IPS DF 6.9 (cell line): ENCODE measurements at regions not wholly inside any gene's neighbourhood (a gene's known extent, or its start where the extent isn't known, plus 50 kb on each side); places are given as distances from the start of the nearest gene placed in this dataset.

ENCODE experiments used
- DNase-seq: peaks from one replicate; pipeline ENCODE4 v3.0.0-alpha.2; 2013; ENCODE audit warnings: low read depth, low spot score
- H3K27ac ChIP-seq: one replicate; pipeline ENCODE4 v1.5.1; 2013; ENCODE audit warnings: low read length, control low read depth
- H3K27me3 ChIP-seq: 2 replicates; pipeline ENCODE4 v1.6.1; 2013; ENCODE audit warnings: mild to moderate bottlenecking, low read length; ENCODE audit not compliant: control insufficient read depth, insufficient read depth
- H3K36me3 ChIP-seq: 2 replicates; pipeline ENCODE4 v1.6.1; 2013; ENCODE audit warnings: low read length; ENCODE audit not compliant: control insufficient read depth, insufficient read depth
- H3K4me1 ChIP-seq: 2 replicates; pipeline ENCODE4 v1.6.1; 2013; ENCODE audit warnings: low read length; ENCODE audit not compliant: control insufficient read depth, insufficient read depth
- H3K4me3 ChIP-seq: 2 replicates; pipeline ENCODE4 v1.5.1; 2013; ENCODE audit warnings: mild to moderate bottlenecking, low read length
- H3K9me3 ChIP-seq: 2 replicates; pipeline ENCODE4 v1.6.1; 2013; ENCODE audit warnings: low read length, inconsistent platforms; ENCODE audit not compliant: control insufficient read depth, insufficient read depth
- WGBS: extraction: QIAGEN DNeasy Blood & Tissue Kit; methylation state at CpG from one replicate; pipeline ENCODE4 v1.1.7; 2013; ENCODE audit warnings: mixed read lengths, missing lambda C conversion rate; ENCODE audit not compliant: insufficient read length, insufficient coverage; 5-methylcytosine and 5-hydroxymethylcytosine counted together

GRCh38 chr2:38207168-38207567, 131.2 kb upstream of the CYP1B1 start:
- Histone ChIP-seq H3K4me3 (no peak overlapping the region), H3K36me3 (no peaks in the 10 kb centered on the region), H3K4me1 (no peaks in the 10 kb centered on the region), H3K27me3 (no peaks in the 10 kb centered on the region), H3K27ac (no peak overlapping the region), H3K9me3 (peaks cover 1% of the 10 kb centered on the region; the same call in 1 of the 2 replicates)
- no peak for DNase-seq
- no CpG with 5 or more reads among the region's 1 CpG for WGBS

GRCh38 chr2:38203446-38203810, 127.5 kb upstream of the CYP1B1 start:
- H3K4me3 ChIP-seq = no peak overlapping the region
- H3K27me3 ChIP-seq = no peaks in the 10 kb centered on the region
- H3K27ac ChIP-seq = no peak overlapping the region
- H3K36me3 ChIP-seq = no peaks in the 10 kb centered on the region
- no peak for DNase-seq
- no peaks in the 10 kb centered on the region for H3K4me1 ChIP-seq
- peaks cover 1% of the 10 kb centered on the region; the same call in 1 of the 2 replicates for H3K9me3 ChIP-seq
- no CpG with 5 or more reads among the region's 9 CpGs for WGBS

- H3K27ac ChIP-seq = no peak overlapping the region
- no peak for DNase-seq
- WGBS = no CpG with 5 or more reads among the region's 14 CpGs
Observed at GRCh38 chr2:38202713-38203445, 126.9 kb upstream of the CYP1B1 start.

GRCh38 chr2:38201784-38202183, 125.8 kb upstream of the CYP1B1 start:
- Histone ChIP-seq H3K27me3 (no peaks in the 10 kb centered on the region), H3K27ac (no peak overlapping the region), H3K4me3 (no peak overlapping the region), H3K4me1 (no peaks in the 10 kb centered on the region), H3K9me3 (no peaks in the 10 kb centered on the region), H3K36me3 (no peaks in the 10 kb centered on the region)
- DNase-seq = no peak

More at GRCh38 chr2:38202713-38203445, 126.9 kb upstream of the CYP1B1 start:
- H3K27me3 ChIP-seq = no peaks in the 10 kb centered on the region
- no peak overlapping the region for H3K4me3 ChIP-seq
- no peaks in the 10 kb centered on the region for H3K36me3 ChIP-seq
- H3K4me1 ChIP-seq = no peaks in the 10 kb centered on the region
- H3K9me3 ChIP-seq = peaks cover 1% of the 10 kb centered on the region; the same call in 1 of the 2 replicates

GRCh38 chr2:38200598-38200997, 124.6 kb upstream of the CYP1B1 start:
- H3K36me3 ChIP-seq = no peaks in the 10 kb centered on the region
- no CpG with 5 or more reads among the region's 3 CpGs for WGBS
- H3K4me3 ChIP-seq = no peak overlapping the region
- H3K9me3 ChIP-seq = no peaks in the 10 kb centered on the region
- H3K27me3 ChIP-seq = no peaks in the 10 kb centered on the region
- no peaks in the 10 kb centered on the region for H3K4me1 ChIP-seq
- H3K27ac ChIP-seq = no peak overlapping the region
- no peak for DNase-seq

- no CpG with 5 or more reads among the region's 1 CpG for WGBS
Observed at GRCh38 chr2:38199127-38199526, 123.2 kb upstream of the CYP1B1 start.

GRCh38 chr2:38194751-38195150, 118.8 kb upstream of the CYP1B1 start:
- H3K27me3 ChIP-seq = no peaks in the 10 kb centered on the region
- DNase-seq = no peak
- H3K4me1 ChIP-seq = no peaks in the 10 kb centered on the region
- H3K9me3 ChIP-seq = no peaks in the 10 kb centered on the region
- H3K36me3 ChIP-seq = no peaks in the 10 kb centered on the region
- WGBS = no CpG with 5 or more reads among the region's 5 CpGs
- no peak overlapping the region for H3K27ac ChIP-seq
- H3K4me3 ChIP-seq = no peak overlapping the region

More at GRCh38 chr2:38199127-38199526, 123.2 kb upstream of the CYP1B1 start:
- Histone ChIP-seq H3K4me3 (no peak overlapping the region), H3K36me3 (no peaks in the 10 kb centered on the region), H3K9me3 (no peaks in the 10 kb centered on the region), H3K27me3 (no peaks in the 10 kb centered on the region), H3K27ac (no peak overlapping the region), H3K4me1 (no peaks in the 10 kb centered on the region)
- DNase-seq = no peak

- Histone ChIP-seq H3K27ac (no peak overlapping the region), H3K4me1 (no peaks in the 10 kb centered on the region), H3K27me3 (no peaks in the 10 kb centered on the region), H3K36me3 (no peaks in the 10 kb centered on the region), H3K9me3 (no peaks in the 10 kb centered on the region), H3K4me3 (no peak overlapping the region)
- peak; percentile 4 for DNase-seq
- no CpG with 5 or more reads among the region's 3 CpGs for WGBS
Observed at GRCh38 chr2:38192976-38193375, 117.0 kb upstream of the CYP1B1 start.

- no peaks in the 10 kb centered on the region for H3K27me3 ChIP-seq
- H3K4me1 ChIP-seq = no peaks in the 10 kb centered on the region
- no peak overlapping the region for H3K27ac ChIP-seq
- H3K36me3 ChIP-seq = no peaks in the 10 kb centered on the region
- H3K4me3 ChIP-seq = no peak overlapping the region
- H3K9me3 ChIP-seq = no peaks in the 10 kb centered on the region
- DNase-seq = no peak
Observed at GRCh38 chr2:38192046-38192445, 116.1 kb upstream of the CYP1B1 start.

- no peaks in the 10 kb centered on the region for H3K36me3 ChIP-seq
- H3K27ac ChIP-seq = no peak overlapping the region
- no peak for DNase-seq
- 100% methylated on average over 1 of the region's 2 CpGs for WGBS
- no peak overlapping the region for H3K4me3 ChIP-seq
- no peaks in the 10 kb centered on the region for H3K4me1 ChIP-seq
- H3K27me3 ChIP-seq = no peaks in the 10 kb centered on the region
- H3K9me3 ChIP-seq = no peaks in the 10 kb centered on the region
Observed at GRCh38 chr2:38191516-38191915, 115.6 kb upstream of the CYP1B1 start.

GRCh38 chr2:38190542-38191218, 114.7 kb upstream of the CYP1B1 start:
- no peak for DNase-seq
- Histone ChIP-seq H3K36me3 (no peaks in the 10 kb centered on the region), H3K27ac (no peak overlapping the region), H3K4me1 (no peaks in the 10 kb centered on the region), H3K27me3 (no peaks in the 10 kb centered on the region), H3K4me3 (no peak overlapping the region), H3K9me3 (no peaks in the 10 kb centered on the region)
- no CpG with 5 or more reads among the region's 3 CpGs for WGBS
